ENCODE measurements at regions not wholly inside any gene's neighbourhood (a gene's known extent, or its start where the extent isn't known, plus 50 kb on each side); places are given as distances from the start of the nearest gene placed in this dataset.

GRCh38 chr1:4957027-4957426, 302.6 kb downstream of the AJAP1 start:
- no peak for TF ChIP-seq ZBTB7A (IDR thresholded peaks at IDR 0.05; ENCODE audit: low read depth)
- TF ChIP-seq TCF12 (IDR thresholded peaks at IDR 0.05; ENCODE audit: low read depth), result no peak
- TF ChIP-seq REST (IDR thresholded peaks at IDR 0.05; ENCODE audit: low read depth), result no peak
- TF ChIP-seq CEBPB (IDR thresholded peaks at IDR 0.05), result no peak
- TF ChIP-seq FOXM1 (IDR thresholded peaks at IDR 0.05; ENCODE audit: borderline replicate concordance, low read depth), result no peak
- no peak for TF ChIP-seq NFIC (IDR thresholded peaks at IDR 0.05)
- TF ChIP-seq TAF1 (IDR thresholded peaks at IDR 0.05; ENCODE audit: low read depth), result no peak
- no peak for TF ChIP-seq USF1 (IDR thresholded peaks at IDR 0.05)
- TF ChIP-seq YY1 (IDR thresholded peaks at IDR 0.05; ENCODE audit: low read depth), result no peak
- no peak for TF ChIP-seq EGR1 (IDR thresholded peaks at IDR 0.05)
- TF ChIP-seq RAD21 (IDR thresholded peaks at IDR 0.05; ENCODE audit: low read depth), result no peak
- TF ChIP-seq MAX (IDR thresholded peaks at IDR 0.05), result no peak
- TF ChIP-seq EP300 (IDR thresholded peaks at IDR 0.05; ENCODE audit: borderline replicate concordance), result no peak
- no peak for TF ChIP-seq CREB1 (IDR thresholded peaks at IDR 0.05; ENCODE audit: low read depth)
- TF ChIP-seq TEAD4 (IDR thresholded peaks at IDR 0.05), result no peak

GRCh38 chr1:4954392-4954791, 300.0 kb downstream of the AJAP1 start:
- no peak for TF ChIP-seq CREB1 (IDR thresholded peaks at IDR 0.05; ENCODE audit: low read depth)
- TF ChIP-seq FOXM1 (IDR thresholded peaks at IDR 0.05; ENCODE audit: borderline replicate concordance, low read depth), result no peak
- TF ChIP-seq ZBTB7A (IDR thresholded peaks at IDR 0.05; ENCODE audit: low read depth), result no peak
- TF ChIP-seq YY1 (IDR thresholded peaks at IDR 0.05; ENCODE audit: low read depth), result no peak
- TF ChIP-seq TAF1 (IDR thresholded peaks at IDR 0.05; ENCODE audit: low read depth), result no peak
- TF ChIP-seq REST (IDR thresholded peaks at IDR 0.05; ENCODE audit: low read depth), result no peak

GRCh38 chr1:4951601-4952000, 297.2 kb downstream of the AJAP1 start:
- TF ChIP-seq TAF1 (IDR thresholded peaks at IDR 0.05; ENCODE audit: low read depth), result no peak
- TF ChIP-seq TCF12 (IDR thresholded peaks at IDR 0.05; ENCODE audit: low read depth), result no peak
- no peak for TF ChIP-seq CREB1 (IDR thresholded peaks at IDR 0.05; ENCODE audit: low read depth)
- no peak for TF ChIP-seq NFIC (IDR thresholded peaks at IDR 0.05)
- TF ChIP-seq EP300 (IDR thresholded peaks at IDR 0.05; ENCODE audit: borderline replicate concordance), result no peak
- no peak for TF ChIP-seq USF1 (IDR thresholded peaks at IDR 0.05)
- TF ChIP-seq TEAD4 (IDR thresholded peaks at IDR 0.05), result no peak
- TF ChIP-seq YY1 (IDR thresholded peaks at IDR 0.05; ENCODE audit: low read depth), result no peak

GRCh38 chr1:4946343-4946742, 291.9 kb downstream of the AJAP1 start:
- TF ChIP-seq EP300 (IDR thresholded peaks at IDR 0.05; ENCODE audit: borderline replicate concordance) (no peak), MAX (IDR thresholded peaks at IDR 0.05) (no peak), EGR1 (IDR thresholded peaks at IDR 0.05) (no peak), YY1 (IDR thresholded peaks at IDR 0.05; ENCODE audit: low read depth) (no peak), USF1 (IDR thresholded peaks at IDR 0.05) (no peak), FOXM1 (IDR thresholded peaks at IDR 0.05; ENCODE audit: borderline replicate concordance, low read depth) (no peak), CREB1 (IDR thresholded peaks at IDR 0.05; ENCODE audit: low read depth) (no peak), REST (IDR thresholded peaks at IDR 0.05; ENCODE audit: low read depth) (no peak), CEBPB (IDR thresholded peaks at IDR 0.05) (no peak), NFIC (IDR thresholded peaks at IDR 0.05) (no peak), TEAD4 (IDR thresholded peaks at IDR 0.05) (no peak)

Data from Ishikawa (cell line).